Right ventricle myocardium inferior (tissue), 1 donor: ENCODE measurements at regions not wholly inside any gene's neighbourhood (a gene's known extent, or its start where the extent isn't known, plus 50 kb on each side); places are given as distances from the start of the nearest gene placed in this dataset.
"Not testable (repeated sequence)": the region's sequence is repeated elsewhere in the genome, so short reads cannot be mapped to it uniquely, and the experiment has no call there.

Source experiments
- ATAC-seq: fragments of 200-7000 bp; cut with Tn5 transposase; one replicate; pipeline ENCODE4 v1.9.1; 2020; ENCODE audit warnings: mild to moderate bottlenecking, moderate library complexity
- DNase-seq: peaks from one replicate; pipeline ENCODE4 v3.0.0; 2021; ENCODE audit errors: missing footprints
- intact Hi-C: fragments of 100-400 bp; cut with DNase I; formaldehyde crosslinking; loops from one replicate; pipeline ENCODE4 v1.11.0; 2022
- donor health status: DM: no; HTN: yes; CAD: no; lungs with severe emphysema.

GRCh38 chr13:83825676-83826075 lies 56.6 kb downstream of the SLITRK1 start:
- intact Hi-C loops = no loop called here
- ATAC-seq (no peak), DNase-seq (no peak)

- DNase-seq (peak; percentile 58), ATAC-seq (no peak)
- intact Hi-C loops = no loop called here
Observed at GRCh38 chr13:83824560-83824959, 57.7 kb downstream of the SLITRK1 start.

GRCh38 chr13:83824120-83824519 lies 58.2 kb downstream of the SLITRK1 start:
- intact Hi-C loops = no loop called here
- ATAC-seq (no peak), DNase-seq (no peak)

- ATAC-seq (no peak), DNase-seq (no peak)
- intact Hi-C loops = no loop called here
Observed at GRCh38 chr13:83819611-83820010, 62.7 kb downstream of the SLITRK1 start.

- intact Hi-C loops = no loop called here
- DNase-seq (no peak), ATAC-seq (no peak)
Observed at GRCh38 chr13:83819156-83819555, 63.1 kb downstream of the SLITRK1 start.

GRCh38 chr13:83816081-83816480 lies 66.2 kb downstream of the SLITRK1 start:
- DNase-seq = no peak
- no peak for ATAC-seq
- intact Hi-C loops = no loop called here

- intact Hi-C loops = no loop called here
- DNase-seq = no peak
- ATAC-seq = no peak
Observed at GRCh38 chr13:83815598-83815997, 66.7 kb downstream of the SLITRK1 start.

GRCh38 chr13:83810136-83810535 lies 72.1 kb downstream of the SLITRK1 start:
- intact Hi-C loops = no loop called here
- ATAC-seq = no peak

GRCh38 chr13:83804356-83804962 lies 77.8 kb downstream of the SLITRK1 start:
- ATAC-seq = no peak
- intact Hi-C loops = no loop called here
- no peak for DNase-seq

More at GRCh38 chr13:83810136-83810535, 72.1 kb downstream of the SLITRK1 start:
- no peak for DNase-seq

- intact Hi-C loops = no loop called here
- no peak for ATAC-seq
- DNase-seq = no peak
Observed at GRCh38 chr13:83798731-83799130, 83.5 kb downstream of the SLITRK1 start.

GRCh38 chr13:83796364-83796763 lies 85.9 kb downstream of the SLITRK1 start:
- peak; percentile 15 for DNase-seq
- intact Hi-C loops = no loop called here
- no peak for ATAC-seq

- DNase-seq (no peak), ATAC-seq (no peak)
- intact Hi-C loops = no loop called here
Observed at GRCh38 chr13:83794583-83794982, 87.7 kb downstream of the SLITRK1 start.

- ATAC-seq (no peak), DNase-seq (peak; percentile 37)
- intact Hi-C loops = no loop called here
Observed at GRCh38 chr13:83780227-83780626, 102.0 kb downstream of the SLITRK1 start.

GRCh38 chr13:83773961-83774360 lies 108.3 kb downstream of the SLITRK1 start:
- intact Hi-C loops = no loop called here
- DNase-seq (no peak), ATAC-seq (no peak)

- DNase-seq (no peak), ATAC-seq (no peak)
- intact Hi-C loops = no loop called here
Observed at GRCh38 chr13:83765796-83766195, 116.5 kb downstream of the SLITRK1 start.

GRCh38 chr13:83761631-83762030 lies 120.6 kb downstream of the SLITRK1 start:
- intact Hi-C loops = no loop called here
- ATAC-seq = no peak

GRCh38 chr13:83755210-83755609 lies 127.1 kb downstream of the SLITRK1 start:
- ATAC-seq, intact Hi-C loops: not testable (repeated sequence)

More at GRCh38 chr13:83761631-83762030, 120.6 kb downstream of the SLITRK1 start:
- no peak for DNase-seq

GRCh38 chr13:83753912-83754624 lies 128.2 kb downstream of the SLITRK1 start:
- no peak for DNase-seq
- intact Hi-C loops = no loop called here
- no peak for ATAC-seq

More at GRCh38 chr13:83755210-83755609, 127.1 kb downstream of the SLITRK1 start:
- DNase-seq = not testable (repeated sequence)

GRCh38 chr13:83752141-83752540 lies 130.1 kb downstream of the SLITRK1 start:
- ATAC-seq (no peak), DNase-seq (no peak)
- intact Hi-C loops = no loop called here

GRCh38 chr13:83740622-83741021 lies 141.7 kb downstream of the SLITRK1 start:
- DNase-seq (no peak), ATAC-seq (no peak)
- intact Hi-C loops = no loop called here
